ENCODE measurements at regions not wholly inside any gene's neighbourhood (a gene's known extent, or its start where the extent isn't known, plus 50 kb on each side); places are given as distances from the start of the nearest gene placed in this dataset.

- DNase-seq, result no peak
Observed at GRCh38 chr1:222358100-222358499, 189.8 kb downstream of the HHIPL2 start.

DNA sequence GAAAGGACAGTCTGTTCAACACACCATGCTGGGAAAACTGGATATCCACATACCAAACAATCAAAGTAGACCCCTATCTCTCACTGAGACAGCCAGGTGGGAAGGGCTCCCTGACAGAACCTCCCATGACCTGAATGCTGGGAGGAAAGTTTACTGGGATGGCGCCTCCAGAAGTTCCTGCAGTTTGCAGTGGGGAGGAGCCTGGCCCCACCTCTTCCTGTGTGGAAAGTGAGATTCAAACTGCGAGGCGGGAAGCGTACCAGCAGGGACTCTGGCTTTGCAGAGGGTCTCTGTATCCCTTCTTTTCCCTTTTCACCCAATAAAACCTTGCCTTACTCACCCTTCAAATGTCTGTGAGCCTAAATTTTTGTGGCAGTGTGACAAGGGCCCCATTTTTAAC is 190.7 kb downstream of the HHIPL2 start:
- no peak for DNase-seq

DNA sequence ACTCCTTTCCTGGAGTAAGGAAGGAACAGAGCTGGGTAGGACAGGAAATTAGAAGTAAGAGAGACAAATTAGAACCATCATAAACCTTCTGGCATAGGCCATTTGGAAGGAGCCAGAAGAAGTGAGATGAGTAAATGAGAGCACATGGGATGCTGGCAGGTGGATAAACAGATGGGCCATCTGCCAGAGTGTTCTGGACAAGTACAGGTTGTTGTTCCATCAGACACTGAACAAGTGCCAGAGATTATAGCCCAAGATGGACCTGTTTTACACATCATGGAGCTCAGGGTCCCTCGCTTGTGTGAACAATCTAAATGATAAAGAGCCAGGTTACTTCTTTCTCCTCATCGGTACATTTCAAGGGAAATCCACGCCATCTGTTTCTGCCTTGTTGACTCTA is 200.3 kb downstream of the HHIPL2 start:
- no peak for DNase-seq

DNA sequence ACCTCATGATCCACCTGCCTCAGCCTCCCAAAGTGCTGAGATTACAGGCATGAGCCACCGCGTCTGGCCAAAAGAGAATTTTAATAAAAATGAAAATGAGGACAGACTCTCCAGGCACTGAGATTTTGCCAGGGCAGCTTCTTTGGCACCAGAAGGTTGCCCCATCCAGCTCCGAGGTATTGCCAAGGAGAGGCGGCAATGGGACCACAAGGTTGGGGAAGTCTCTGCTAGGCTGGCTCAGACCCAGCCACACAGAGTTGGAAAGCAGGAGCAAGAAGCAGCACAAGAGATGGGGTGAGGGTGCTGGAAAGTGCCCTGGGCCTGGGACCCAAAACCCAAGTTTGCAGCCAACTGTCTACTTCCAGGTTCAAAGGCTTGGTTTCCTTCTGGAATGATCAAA is 200.9 kb downstream of the HHIPL2 start:
- DNase-seq, result no peak

- DNase-seq, result no peak
Observed at GRCh38 chr1:222339376-222339947, 208.4 kb downstream of the HHIPL2 start.

DNA sequence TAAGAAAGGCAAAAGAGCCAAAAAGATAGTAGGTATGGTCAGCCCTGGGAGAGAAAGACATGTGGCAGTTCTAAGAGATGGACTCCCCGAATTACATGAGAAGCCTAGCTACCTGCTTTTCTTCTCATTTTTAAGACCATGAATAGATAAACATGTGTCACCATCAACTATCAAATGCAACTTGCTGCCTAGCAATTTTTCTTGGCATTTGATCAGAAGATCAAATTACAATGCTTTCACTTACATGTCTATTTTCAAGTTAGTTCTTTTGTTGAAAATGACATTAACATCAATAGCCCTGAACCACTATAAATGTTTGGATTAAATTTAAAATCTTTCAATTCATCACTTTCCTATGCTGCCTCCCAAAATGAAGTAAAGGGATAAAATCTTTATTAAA is 212.3 kb downstream of the HHIPL2 start:
- no peak for DNase-seq

GRCh38 chr1:222334026-222334680 is 213.8 kb downstream of the HHIPL2 start:
- DNase-seq, result no peak

DNA sequence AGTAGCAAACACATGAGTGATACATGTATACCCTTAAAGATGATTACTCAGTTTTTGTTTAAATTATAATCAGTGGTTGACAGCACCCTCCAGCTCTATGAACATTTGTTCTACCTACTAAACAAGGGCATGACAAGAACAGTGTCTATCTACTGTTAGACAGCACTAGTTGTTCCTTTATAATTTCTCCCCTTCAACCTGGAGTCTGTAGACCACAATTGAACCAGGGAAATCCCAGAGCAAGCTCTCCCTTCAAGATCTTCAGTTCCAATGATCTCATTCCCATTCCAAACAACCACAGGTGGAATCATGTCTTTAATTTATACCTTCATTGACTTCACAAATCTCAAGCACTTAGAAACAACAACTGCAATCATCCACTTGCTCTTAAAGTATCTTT is 216.1 kb downstream of the HHIPL2 start:
- DNase-seq, result no peak

GRCh38 chr1:222331340-222331739 is 216.6 kb downstream of the HHIPL2 start:
- no peak for DNase-seq

DNA sequence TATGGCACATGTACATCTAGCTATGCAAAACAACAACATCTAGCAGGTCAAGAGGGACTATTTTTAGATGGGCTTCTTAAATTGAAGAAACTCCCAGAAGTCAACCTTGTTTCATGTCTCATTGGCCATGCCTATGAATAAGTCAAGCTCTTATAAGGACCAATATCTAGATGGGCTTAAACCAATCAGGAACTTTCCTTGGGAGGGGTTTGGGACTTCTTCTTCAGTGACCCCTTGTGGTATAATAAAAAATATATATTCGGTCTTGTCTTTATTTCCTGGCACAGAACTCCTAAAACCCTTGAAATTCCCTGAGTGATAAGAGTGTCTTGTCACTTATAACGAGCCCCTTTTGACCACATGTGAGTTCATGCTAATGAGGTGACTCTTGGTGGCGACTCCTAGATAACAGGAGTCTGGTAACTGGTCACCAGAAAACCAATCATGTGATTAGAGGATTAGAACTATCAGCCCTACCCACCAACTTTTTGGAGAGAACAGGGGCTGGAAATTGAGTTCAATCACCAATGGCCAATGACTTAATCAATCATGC is 218.3 kb downstream of the HHIPL2 start:
- no peak for DNase-seq

DNA sequence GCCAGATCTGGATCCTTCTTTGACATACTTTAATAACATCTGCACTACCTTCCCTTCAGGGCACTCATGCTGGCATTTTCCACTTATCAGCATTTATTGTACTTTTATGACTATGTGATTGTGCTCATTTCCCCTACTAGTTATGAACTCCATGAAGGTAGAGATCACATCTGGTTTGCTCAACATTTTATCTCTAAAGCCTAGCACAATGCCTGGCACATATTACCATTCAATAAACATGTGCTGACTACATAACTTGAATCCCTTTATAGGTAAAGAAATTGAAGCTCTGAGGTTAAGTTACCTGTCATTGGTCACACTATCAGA is 221.2 kb downstream of the HHIPL2 start:
- no peak for DNase-seq

DNA sequence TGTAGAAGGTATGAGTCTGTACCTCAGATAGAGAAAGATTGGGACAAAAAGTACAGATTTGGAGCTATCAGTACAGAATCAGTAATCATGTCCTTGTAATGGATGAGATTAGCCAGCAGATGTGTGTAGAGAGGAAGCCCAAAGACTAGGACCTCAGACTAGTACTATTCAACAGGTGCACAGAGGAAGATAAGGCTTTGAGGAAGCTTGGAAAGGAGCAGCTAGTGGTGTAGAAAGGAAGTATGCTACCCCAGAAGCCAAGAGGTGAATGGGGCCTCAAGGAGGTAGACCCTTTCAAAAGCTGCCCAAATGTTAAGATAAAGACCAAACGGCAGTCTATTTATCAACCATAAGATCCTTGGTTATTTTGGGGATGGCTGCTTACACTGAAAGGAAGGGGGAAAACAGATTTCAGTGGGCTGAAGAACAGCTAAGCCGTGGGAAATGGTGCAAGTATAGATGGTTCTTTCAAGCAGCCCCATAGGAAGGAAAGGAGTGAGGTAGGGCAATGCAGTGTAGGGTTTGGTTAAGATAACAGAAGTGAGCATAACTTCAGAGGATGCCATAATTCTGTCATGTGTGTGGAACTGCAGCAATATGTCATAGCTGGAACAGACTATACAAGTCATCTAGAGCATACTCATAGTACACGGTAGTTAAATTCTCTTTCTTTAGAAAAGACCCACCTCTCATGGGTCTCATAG is 221.7 kb downstream of the HHIPL2 start:
- no peak for DNase-seq

- DNase-seq, result no peak
Observed at GRCh38 chr1:222325506-222325905, 222.4 kb downstream of the HHIPL2 start.

DNA sequence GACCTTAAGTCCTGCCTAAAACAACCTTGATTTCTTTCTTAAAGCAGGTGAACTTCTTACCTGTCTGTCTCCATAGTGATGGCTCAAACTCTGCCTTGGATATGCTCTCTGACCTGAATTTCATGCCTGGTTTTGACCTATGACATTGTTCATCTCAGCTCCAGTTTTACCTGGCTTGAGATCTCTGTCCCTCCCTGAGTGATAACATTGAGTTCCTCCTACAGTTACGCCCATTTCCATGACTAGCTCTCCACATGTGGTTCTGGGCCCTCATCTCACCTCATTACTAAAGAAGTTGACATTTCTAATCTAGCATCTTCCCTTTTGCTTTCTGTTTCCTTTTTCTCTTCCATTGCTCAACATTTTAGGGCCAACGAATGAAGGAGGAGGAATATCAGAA is 233.1 kb downstream of the HHIPL2 start:
- no peak for DNase-seq

DNA sequence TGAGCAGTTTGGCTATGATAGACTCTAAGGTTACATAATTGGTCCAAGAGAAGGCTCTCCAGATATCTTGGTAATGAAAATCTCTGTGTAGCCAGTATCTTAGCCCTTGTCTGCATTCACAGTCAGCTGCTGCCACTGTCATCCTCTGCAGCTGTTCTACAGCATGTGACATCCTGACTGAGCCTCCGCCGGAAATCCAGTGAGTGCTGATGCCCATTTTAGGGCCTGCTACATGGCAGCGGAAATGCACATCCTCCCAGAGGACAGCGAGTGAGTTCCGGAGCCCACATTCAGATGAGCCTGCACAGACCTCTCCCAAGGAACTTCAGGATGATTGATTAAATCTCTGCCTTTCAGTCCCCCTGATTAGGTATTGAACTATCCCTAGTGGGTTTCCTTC is 237.1 kb downstream of the HHIPL2 start:
- DNase-seq, result peak; percentile 4

DNA sequence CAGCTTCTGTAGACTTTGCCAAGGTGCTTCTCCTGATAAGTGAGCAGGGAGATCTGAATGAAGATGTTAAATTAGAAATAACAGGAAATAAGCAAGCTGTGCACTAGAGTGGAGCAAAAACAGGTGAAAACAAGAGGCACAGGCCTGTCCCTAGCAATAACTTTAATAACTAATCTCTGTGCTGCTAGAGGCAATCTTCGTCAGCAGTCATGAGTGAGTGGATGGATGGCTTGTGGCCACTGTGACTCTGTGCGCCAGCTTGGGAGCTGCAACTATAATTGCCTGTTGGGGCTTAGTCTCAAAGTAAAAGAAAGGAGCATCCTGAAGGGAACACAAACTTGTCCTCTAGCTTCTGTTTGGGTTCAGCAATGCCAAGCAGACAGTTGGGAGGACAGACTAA is 240.3 kb downstream of the HHIPL2 start:
- no peak for DNase-seq

- no peak for DNase-seq
Observed at GRCh38 chr1:222306512-222306911, 241.4 kb downstream of the HHIPL2 start.

DNA sequence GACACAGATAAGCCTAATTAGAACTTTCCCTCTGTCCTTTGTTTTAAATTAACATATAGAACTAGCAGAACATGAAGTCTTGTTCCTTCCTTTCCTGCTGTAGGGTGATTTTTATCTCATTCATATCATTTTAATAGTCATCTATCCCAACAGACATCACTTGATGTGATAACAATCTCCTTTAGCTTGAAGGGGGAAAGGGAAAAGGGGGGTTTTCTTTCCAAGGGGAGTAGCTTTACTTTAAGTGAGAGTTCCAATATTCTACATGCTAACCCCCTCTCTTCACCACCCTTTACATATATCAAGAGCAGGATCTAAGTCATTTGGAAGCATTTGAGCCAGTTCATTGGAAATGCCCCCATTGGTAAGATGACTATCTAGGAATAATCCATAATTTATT is 241.9 kb downstream of the HHIPL2 start:
- DNase-seq, result no peak

DNA sequence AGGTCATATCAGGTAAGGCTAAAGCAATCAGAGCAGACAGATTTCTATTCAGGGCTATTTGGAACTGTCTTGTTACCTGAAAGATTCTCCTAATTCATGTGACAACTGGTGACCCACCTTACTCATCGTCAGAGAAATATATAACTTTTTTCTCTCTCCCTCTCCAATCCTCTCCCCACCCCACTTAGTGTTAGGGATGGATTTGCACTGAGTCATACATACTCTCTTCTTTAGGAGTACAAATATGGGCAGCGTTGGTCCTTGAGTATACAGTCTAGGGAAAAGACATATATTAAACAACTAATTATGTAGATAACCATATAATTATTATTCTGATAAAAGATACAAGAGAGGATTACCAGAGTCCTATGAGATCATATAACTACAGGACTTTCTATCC is 246.3 kb downstream of the HHIPL2 start:
- DNase-seq, result no peak

DNA sequence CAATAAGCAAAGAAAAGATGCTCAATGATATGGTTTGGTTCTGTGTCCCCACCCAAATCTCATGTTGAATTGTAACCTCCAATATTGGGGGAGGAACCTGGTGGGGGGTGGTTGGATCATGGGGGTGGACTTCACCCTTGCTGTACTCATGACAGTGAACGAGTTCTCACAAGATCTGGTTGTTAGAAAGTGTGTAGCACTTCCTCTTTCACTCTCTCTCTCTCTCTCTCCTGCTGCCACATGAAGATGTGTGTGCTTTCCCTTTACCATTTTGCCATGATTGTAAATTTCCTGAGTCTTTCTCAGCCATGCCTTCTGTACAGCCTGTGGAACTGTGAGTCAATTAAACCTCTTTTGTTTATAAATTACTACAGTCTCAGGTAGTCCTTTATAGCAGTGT is 248.4 kb downstream of the HHIPL2 start:
- no peak for DNase-seq

DNA sequence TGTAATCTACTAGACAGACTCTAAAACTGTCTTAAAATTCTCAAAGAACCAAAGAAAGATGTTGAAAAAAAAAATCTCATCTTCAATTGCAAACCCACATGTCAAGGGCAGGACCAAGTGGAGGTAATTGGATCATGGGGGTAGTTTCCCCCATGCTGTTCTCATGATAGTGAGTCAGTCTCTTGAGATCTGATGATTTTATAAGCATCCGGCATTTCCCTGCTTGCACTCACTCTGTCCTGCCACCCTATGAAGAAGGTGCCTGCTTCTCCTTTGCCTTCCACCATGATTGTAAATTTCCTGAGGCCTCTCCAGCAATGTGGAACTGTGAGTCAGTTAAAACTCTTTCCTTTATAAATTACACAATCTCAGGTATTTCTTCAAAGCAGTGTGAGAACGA is 257.0 kb downstream of the HHIPL2 start:
- no peak for DNase-seq

DNA sequence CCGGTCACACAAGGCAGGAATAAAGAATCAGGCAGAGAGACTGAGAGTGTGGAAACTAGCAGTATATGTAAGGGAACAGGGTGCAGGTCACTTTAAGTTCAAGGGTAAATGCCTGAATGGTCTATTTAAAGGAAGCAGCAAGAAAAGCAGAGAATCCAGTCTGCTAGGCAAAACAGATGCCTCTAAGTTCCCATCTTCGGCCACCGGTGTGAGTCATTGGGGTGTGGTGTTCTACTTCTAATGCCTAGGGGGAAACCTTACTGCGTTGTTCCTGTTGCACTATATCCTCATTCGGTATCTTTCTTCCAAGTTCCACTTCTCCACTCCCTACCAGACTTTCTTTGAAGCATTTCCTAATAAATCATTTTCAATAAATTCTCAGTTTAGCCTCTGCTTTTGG is 259.9 kb downstream of the HHIPL2 start:
- no peak for DNase-seq

- no peak for DNase-seq
Observed at GRCh38 chr1:222286011-222286410, 261.9 kb downstream of the HHIPL2 start.

DNA sequence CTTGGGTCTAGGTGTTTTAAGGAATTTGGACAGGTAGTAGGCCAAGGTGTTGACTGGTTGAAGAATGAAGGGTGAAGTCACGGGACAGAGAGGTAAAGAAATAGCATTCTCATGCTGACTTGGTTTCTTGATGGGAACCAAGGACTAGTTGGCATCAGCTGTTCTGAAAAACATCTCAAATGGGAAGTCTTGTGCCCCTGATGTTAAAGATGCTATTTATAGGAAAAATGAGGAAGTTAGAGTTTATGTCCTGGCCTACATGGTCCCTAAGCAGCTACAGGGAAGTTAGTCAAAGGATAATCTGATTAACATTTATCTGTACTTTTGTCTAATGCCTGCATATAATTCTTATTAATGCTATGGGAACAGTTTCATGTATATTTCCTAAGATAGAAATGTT is 262.4 kb downstream of the HHIPL2 start:
- no peak for DNase-seq

DNA sequence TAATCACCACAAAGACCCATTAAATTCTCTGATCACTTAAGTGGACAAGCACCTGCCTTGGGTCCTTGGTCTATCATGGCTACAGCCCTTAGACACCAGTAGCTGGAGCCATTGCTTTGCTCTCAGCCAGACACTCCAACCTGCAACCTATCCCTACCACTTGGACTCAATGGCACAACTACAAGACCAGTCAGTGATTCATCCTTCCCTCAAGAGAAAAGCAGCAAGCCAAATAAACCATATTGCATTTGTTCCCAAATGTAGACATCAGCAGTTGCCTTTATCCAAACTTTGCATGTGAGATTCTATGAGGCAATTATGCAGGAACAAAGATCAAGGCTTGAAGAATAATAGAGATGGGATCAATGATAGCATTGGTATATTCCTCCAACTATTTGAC is 263.4 kb downstream of the HHIPL2 start:
- no peak for DNase-seq

All from activated CD4-positive, alpha-beta T cell treated with anti-CD3 and anti-CD28 coated beads, Interleukin-2, amount 50 U/mL, for 1 hour (primary cell).